ENCODE measurements at regions not wholly inside any gene's neighbourhood (a gene's known extent, or its start where the extent isn't known, plus 50 kb on each side); places are given as distances from the start of the nearest gene placed in this dataset.

GRCh38 chr14:53828820-53829219 lies 127.8 kb downstream of the BMP4 start:
- ATAC-seq (no peak), DNase-seq (no peak)
- WGBS (ENCODE audit: insufficient coverage, low coverage, low lambda C conversion rate, missing lambda C conversion rate): 48% methylated on average over 2 of the region's 4 CpGs
- TF ChIP-seq POLR2A (IDR thresholded peaks at IDR 0.05) (no peak), CTCF (IDR thresholded peaks at IDR 0.05) (no peak)
- intact Hi-C loops (cut with DNase I): no loop called here
- Histone ChIP-seq H3K4me3 (no peak overlapping the region), H3K9me3 (no peaks in the 10 kb centered on the region), H3K4me1 (no peaks in the 10 kb centered on the region), H3K36me3 (no peaks in the 10 kb centered on the region), H3K27me3 (no peaks in the 10 kb centered on the region), H3K27ac (no peak overlapping the region)

DNA sequence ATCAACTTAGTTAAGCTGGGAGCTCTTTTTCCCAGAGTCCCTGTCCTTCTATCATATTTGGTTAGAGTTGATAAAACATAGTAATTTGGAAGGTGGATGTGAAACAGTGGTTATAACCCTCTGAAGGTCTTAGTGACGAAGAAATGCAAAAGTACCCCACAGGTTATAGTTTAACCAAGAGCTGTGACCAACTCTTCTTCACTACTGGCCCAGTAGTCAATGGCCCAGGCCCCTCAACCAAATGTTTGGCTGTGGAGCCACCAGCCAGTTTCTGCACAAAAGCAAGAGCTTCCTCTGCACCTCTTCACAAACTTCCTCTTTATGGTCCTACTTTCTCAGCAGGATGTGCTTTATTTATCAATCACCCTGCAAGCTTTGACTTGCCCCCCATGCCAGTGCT lies 132.6 kb downstream of the BMP4 start:
- no peak for ATAC-seq
- TF ChIP-seq POLR2A (IDR thresholded peaks at IDR 0.05) (no peak), CTCF (IDR thresholded peaks at IDR 0.05) (no peak)
- no peak overlapping the region for H3K27ac ChIP-seq
- no peaks in the 10 kb centered on the region for H3K27me3 ChIP-seq
- WGBS (ENCODE audit: insufficient coverage, low coverage, low lambda C conversion rate, missing lambda C conversion rate): 60% methylated on average over 1 of the region's 1 CpG
- no peaks in the 10 kb centered on the region for H3K4me1 ChIP-seq
- no peak for DNase-seq
- no peaks in the 10 kb centered on the region for H3K9me3 ChIP-seq
- intact Hi-C loops (cut with DNase I): no loop called here
- no peaks in the 10 kb centered on the region for H3K36me3 ChIP-seq
- no peak overlapping the region for H3K4me3 ChIP-seq

DNA sequence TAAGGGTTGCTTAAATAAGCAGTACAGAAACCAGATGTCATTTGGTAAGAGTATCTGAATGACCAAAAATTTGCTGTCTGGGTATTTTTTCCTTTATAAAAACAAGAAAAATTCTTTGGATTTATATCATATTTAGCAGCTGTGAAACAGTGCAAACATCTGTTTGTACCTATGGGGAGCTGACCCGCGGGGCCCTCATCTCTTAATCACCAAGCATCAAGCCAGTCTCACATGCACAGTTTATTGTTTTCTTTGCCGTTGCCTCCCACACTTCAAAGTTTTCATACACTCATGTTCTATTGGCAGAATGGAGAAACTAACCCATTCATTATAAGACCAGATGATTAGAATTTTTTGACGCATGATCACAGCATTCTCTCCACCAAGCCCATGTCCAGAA lies 142.2 kb downstream of the BMP4 start:
- no peak for DNase-seq
- no peaks in the 10 kb centered on the region for H3K27me3 ChIP-seq
- WGBS (ENCODE audit: insufficient coverage, low coverage, low lambda C conversion rate, missing lambda C conversion rate): 65% methylated on average over 4 of the region's 4 CpGs
- intact Hi-C loops (cut with DNase I): no loop called here
- no peaks in the 10 kb centered on the region for H3K4me1 ChIP-seq
- no peaks in the 10 kb centered on the region for H3K36me3 ChIP-seq
- H3K9me3 ChIP-seq: no peaks in the 10 kb centered on the region
- TF ChIP-seq POLR2A (IDR thresholded peaks at IDR 0.05): no peak
- TF ChIP-seq CTCF (IDR thresholded peaks at IDR 0.05): no peak
- no peak for ATAC-seq
- no peak overlapping the region for H3K27ac ChIP-seq
- no peak overlapping the region for H3K4me3 ChIP-seq

- H3K4me1 ChIP-seq: no peaks in the 10 kb centered on the region
- ATAC-seq (no peak), DNase-seq (no peak)
- H3K36me3 ChIP-seq: no peaks in the 10 kb centered on the region
- no peak overlapping the region for H3K27ac ChIP-seq
- no peaks in the 10 kb centered on the region for H3K27me3 ChIP-seq
- TF ChIP-seq POLR2A (IDR thresholded peaks at IDR 0.05) (no peak), CTCF (IDR thresholded peaks at IDR 0.05) (no peak)
- intact Hi-C loops (cut with DNase I): no loop called here
- H3K9me3 ChIP-seq: no peaks in the 10 kb centered on the region
- 73% methylated on average over 7 of the region's 7 CpGs for WGBS (ENCODE audit: insufficient coverage, low coverage, low lambda C conversion rate, missing lambda C conversion rate)
- no peak overlapping the region for H3K4me3 ChIP-seq
These were observed 146.4 kb downstream of the BMP4 start for GRCh38 chr14:53810221-53810620.

DNA sequence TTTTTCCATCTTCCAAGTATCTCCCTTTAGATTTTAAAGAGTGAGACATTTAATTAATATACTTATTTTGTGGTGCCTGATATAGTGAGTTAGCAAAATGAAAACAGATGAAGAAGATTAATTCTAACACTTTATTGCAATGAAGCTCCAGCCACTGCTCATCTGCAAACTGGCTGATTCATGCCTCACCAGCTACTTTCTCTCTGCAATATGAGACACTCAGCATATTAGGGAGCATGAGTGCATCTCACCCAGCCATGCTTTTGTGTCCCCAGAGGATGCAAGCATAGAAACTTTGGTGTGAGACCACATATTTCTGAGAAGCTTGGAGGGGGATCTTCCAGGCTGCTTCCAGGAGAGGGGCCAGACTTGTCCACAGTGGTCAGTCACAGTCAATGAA lies 148.6 kb downstream of the BMP4 start:
- intact Hi-C loops (cut with DNase I): no loop called here
- DNase-seq (no peak), ATAC-seq (no peak)
- no peaks in the 10 kb centered on the region for H3K4me1 ChIP-seq
- H3K9me3 ChIP-seq: no peaks in the 10 kb centered on the region
- H3K27ac ChIP-seq: no peak overlapping the region
- TF ChIP-seq CTCF (IDR thresholded peaks at IDR 0.05) (no peak), POLR2A (IDR thresholded peaks at IDR 0.05) (no peak)
- no peaks in the 10 kb centered on the region for H3K36me3 ChIP-seq
- no peak overlapping the region for H3K4me3 ChIP-seq
- H3K27me3 ChIP-seq: no peaks in the 10 kb centered on the region
